ENCODE measurements at regions not wholly inside any gene's neighbourhood (a gene's known extent, or its start where the extent isn't known, plus 50 kb on each side); places are given as distances from the start of the nearest gene placed in this dataset.
"Not testable (repeated sequence)": the region's sequence is repeated elsewhere in the genome, so short reads cannot be mapped to it uniquely, and the experiment has no call there.

GRCh38 chr7:110541962-110542361 is 549.0 kb upstream of the LRRN3 start:
- H3K9ac ChIP-seq: no peak overlapping the region
- no peaks in the 10 kb centered on the region for H3K4me1 ChIP-seq
- no peak overlapping the region for H3K4me3 ChIP-seq (ENCODE audit: low read depth, low read length)
- H3K79me2 ChIP-seq: no peaks in the 10 kb centered on the region
- H3K4me2 ChIP-seq (ENCODE audit: low read length): no peak overlapping the region
- H3K27me3 ChIP-seq (ENCODE audit: control insufficient read depth, insufficient read depth, low read length): no peaks in the 10 kb centered on the region
- no peaks in the 10 kb centered on the region for H3K9me3 ChIP-seq (ENCODE audit: control insufficient read depth, low read length)
- H3K36me3 ChIP-seq (ENCODE audit: control insufficient read depth, insufficient read depth, low read length): no peaks in the 10 kb centered on the region
- H2AFZ ChIP-seq: no peak overlapping the region
- no peak overlapping the region for H3K27ac ChIP-seq
- no peak for TF ChIP-seq CTCF (IDR thresholded peaks at IDR 0.05)

- no peak for TF ChIP-seq CTCF (IDR thresholded peaks at IDR 0.05)
- no peak overlapping the region for H3K4me3 ChIP-seq (ENCODE audit: low read depth, low read length)
- no peaks in the 10 kb centered on the region for H3K79me2 ChIP-seq
- H3K27me3 ChIP-seq (ENCODE audit: control insufficient read depth, insufficient read depth, low read length): no peaks in the 10 kb centered on the region
- H2AFZ ChIP-seq: no peak overlapping the region
- no peaks in the 10 kb centered on the region for H3K9me3 ChIP-seq (ENCODE audit: control insufficient read depth, low read length)
- no peaks in the 10 kb centered on the region for H3K36me3 ChIP-seq (ENCODE audit: control insufficient read depth, insufficient read depth, low read length)
- H3K4me2 ChIP-seq (ENCODE audit: low read length): no peak overlapping the region
- no peak overlapping the region for H3K9ac ChIP-seq
- H3K4me1 ChIP-seq: no peaks in the 10 kb centered on the region
- no peak overlapping the region for H3K27ac ChIP-seq
Observed at GRCh38 chr7:110544194-110544593, 546.7 kb upstream of the LRRN3 start.

GRCh38 chr7:110548372-110548771 is 542.6 kb upstream of the LRRN3 start:
- H3K27ac ChIP-seq: no peak overlapping the region
- no peak overlapping the region for H3K9ac ChIP-seq
- no peaks in the 10 kb centered on the region for H3K79me2 ChIP-seq
- H3K4me2 ChIP-seq (ENCODE audit: low read length): no peak overlapping the region
- H3K4me3 ChIP-seq (ENCODE audit: low read depth, low read length): no peak overlapping the region
- H3K9me3 ChIP-seq (ENCODE audit: control insufficient read depth, low read length): peaks cover 2% of the 10 kb centered on the region
- no peak overlapping the region for H2AFZ ChIP-seq
- H3K4me1 ChIP-seq: no peaks in the 10 kb centered on the region
- TF ChIP-seq CTCF (IDR thresholded peaks at IDR 0.05): no peak
- no peaks in the 10 kb centered on the region for H3K36me3 ChIP-seq (ENCODE audit: control insufficient read depth, insufficient read depth, low read length)
- H3K27me3 ChIP-seq (ENCODE audit: control insufficient read depth, insufficient read depth, low read length): no peaks in the 10 kb centered on the region

- Histone ChIP-seq H3K27ac (no peak overlapping the region), H3K4me2 (ENCODE audit: low read length) (no peak overlapping the region), H3K9me3 (ENCODE audit: control insufficient read depth, low read length) (peaks cover 2% of the 10 kb centered on the region), H3K36me3 (ENCODE audit: control insufficient read depth, insufficient read depth, low read length) (no peaks in the 10 kb centered on the region), H3K27me3 (ENCODE audit: control insufficient read depth, insufficient read depth, low read length) (no peaks in the 10 kb centered on the region), H3K4me1 (no peaks in the 10 kb centered on the region), H3K79me2 (no peaks in the 10 kb centered on the region), H3K9ac (no peak overlapping the region), H2AFZ (no peak overlapping the region), H3K4me3 (ENCODE audit: low read depth, low read length) (no peak overlapping the region)
- TF ChIP-seq CTCF (IDR thresholded peaks at IDR 0.05): no peak
Observed at GRCh38 chr7:110557136-110557535, 533.8 kb upstream of the LRRN3 start.

- H3K4me3 ChIP-seq (ENCODE audit: low read depth, low read length); H3K79me2 ChIP-seq; H3K27me3 ChIP-seq (ENCODE audit: control insufficient read depth, insufficient read depth, low read length); H2AFZ ChIP-seq; H3K4me1 ChIP-seq; H3K27ac ChIP-seq; H3K36me3 ChIP-seq (ENCODE audit: control insufficient read depth, insufficient read depth, low read length); H3K9me3 ChIP-seq (ENCODE audit: control insufficient read depth, low read length); H3K4me2 ChIP-seq (ENCODE audit: low read length); H3K9ac ChIP-seq: not testable (repeated sequence)
Observed at GRCh38 chr7:110563286-110563685, 527.6 kb upstream of the LRRN3 start.
